Kidney epithelial cell (primary cell): ENCODE measurements at regions not wholly inside any gene's neighbourhood (a gene's known extent, or its start where the extent isn't known, plus 50 kb on each side); places are given as distances from the start of the nearest gene placed in this dataset.

ENCODE experiments used
- DNase-seq: peaks from one replicate; pipeline ENCODE4 v3.0.0-alpha.2; 2010; ENCODE audit warnings: low read depth
- H3K27me3 ChIP-seq: 2 replicates; pipeline ENCODE4 v1.6.0; 2011; ENCODE audit warnings: low read length; ENCODE audit not compliant: control insufficient read depth, insufficient read depth
- H3K36me3 ChIP-seq: 2 replicates; pipeline ENCODE4 v1.5.1; 2011; ENCODE audit warnings: low read length; ENCODE audit not compliant: control insufficient read depth, insufficient read depth
- H3K4me3 ChIP-seq: 2 replicates; pipeline ENCODE4 v1.5.1; 2011; ENCODE audit warnings: low read depth, mild to moderate bottlenecking, control low read depth, low read length
- CTCF ChIP-seq: IDR thresholded peaks from 2 replicates; pipeline ENCODE4 v1.5.1; 2011; ENCODE audit warnings: mild to moderate bottlenecking, moderate library complexity, low read length, control low read depth, inconsistent platforms; ENCODE audit not compliant: insufficient read depth, poor library complexity, severe bottlenecking

GRCh38 chrX:121902463-121902862 is 855.1 kb downstream of the GLUD2 start:
- DNase-seq: no peak
- no peaks in the 10 kb centered on the region for H3K27me3 ChIP-seq
- no peak for TF ChIP-seq CTCF
- no peaks in the 10 kb centered on the region for H3K36me3 ChIP-seq
- H3K4me3 ChIP-seq: no peak overlapping the region

GRCh38 chrX:121903961-121904360 is 856.6 kb downstream of the GLUD2 start:
- TF ChIP-seq CTCF: no peak
- Histone ChIP-seq H3K27me3 (no peaks in the 10 kb centered on the region), H3K36me3 (no peaks in the 10 kb centered on the region), H3K4me3 (no peak overlapping the region)
- no peak for DNase-seq

- Histone ChIP-seq H3K36me3 (no peaks in the 10 kb centered on the region), H3K4me3 (no peak overlapping the region), H3K27me3 (no peaks in the 10 kb centered on the region)
- no peak for TF ChIP-seq CTCF
- no peak for DNase-seq
These were observed 873.8 kb downstream of the GLUD2 start for GRCh38 chrX:121921258-121921657.

- no peak overlapping the region for H3K4me3 ChIP-seq
- no peak for TF ChIP-seq CTCF
- DNase-seq: no peak
- H3K27me3 ChIP-seq: no peaks in the 10 kb centered on the region
- H3K36me3 ChIP-seq: no peaks in the 10 kb centered on the region
These were observed 884.2 kb downstream of the GLUD2 start for GRCh38 chrX:121931567-121931966.

- H3K36me3 ChIP-seq: no peaks in the 10 kb centered on the region
- DNase-seq: no peak
- TF ChIP-seq CTCF: no peak
- no peaks in the 10 kb centered on the region for H3K27me3 ChIP-seq
- no peak overlapping the region for H3K4me3 ChIP-seq
These were observed 885.3 kb downstream of the GLUD2 start for GRCh38 chrX:121932688-121933087.

- TF ChIP-seq CTCF: no peak
- H3K27me3 ChIP-seq: no peaks in the 10 kb centered on the region
- no peaks in the 10 kb centered on the region for H3K36me3 ChIP-seq
- no peak for DNase-seq
- H3K4me3 ChIP-seq: no peak overlapping the region
These were observed 901.8 kb downstream of the GLUD2 start for GRCh38 chrX:121949041-121949760.
